Posterior vena cava (tissue), 2 donors: ENCODE measurements at regions not wholly inside any gene's neighbourhood (a gene's known extent, or its start where the extent isn't known, plus 50 kb on each side); places are given as distances from the start of the nearest gene placed in this dataset.

Experiments
- DNase-seq: peaks from one replicate; pipeline ENCODE4 v3.0.0-alpha.2; 2020; ENCODE audit warnings: low spot score
- intact Hi-C, 2 donors: fragments of 100-400 bp; cut with DNase I; formaldehyde crosslinking; loops; one replicate each; pipeline versions ENCODE4 v1.14.1 to v1.14.2; 2022 to 2023
- donor health status: DM: yes; HTN: yes; CAD: no.
- donor health status: DM: yes; HTN: yes; CAD: no.

GRCh38 chr4:95985051-95985450 is 145.2 kb downstream of the PDHA2 start:
- intact Hi-C loops: no loop called here

DNA sequence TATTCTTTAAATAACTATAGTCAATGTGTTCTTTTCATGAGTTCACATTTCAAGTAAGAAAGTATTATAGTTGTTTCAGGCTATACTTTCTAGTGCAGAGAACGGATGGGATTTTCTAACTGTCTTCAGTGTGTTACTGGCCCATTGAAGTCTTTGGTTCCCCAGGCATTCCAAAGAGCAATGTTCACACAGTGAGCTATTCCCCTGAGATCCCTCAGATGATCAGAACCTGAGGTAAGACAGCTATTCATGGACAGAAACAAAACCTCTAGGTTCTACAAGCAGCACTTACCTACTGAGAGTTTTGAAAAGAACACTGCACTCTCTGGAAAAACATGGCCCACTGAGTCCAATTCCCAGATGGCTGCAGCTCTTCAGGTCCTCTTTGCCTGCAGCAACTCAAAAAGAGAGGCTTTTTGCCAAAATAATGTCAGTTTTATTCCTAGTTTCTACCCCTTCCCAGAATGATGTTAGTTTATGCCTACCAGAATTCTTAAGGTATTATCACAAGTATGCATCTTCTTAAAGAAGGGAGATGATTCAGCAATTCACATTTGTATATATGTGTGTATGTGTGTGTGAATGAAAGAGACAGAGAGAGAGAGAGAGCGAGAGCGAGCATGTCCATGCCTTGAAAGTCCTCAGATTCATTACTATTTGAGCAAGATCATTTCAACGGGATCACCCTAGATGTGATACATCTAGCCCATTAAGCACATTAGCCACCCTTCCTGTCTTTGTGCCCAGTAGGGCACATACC is 146.1 kb downstream of the PDHA2 start:
- intact Hi-C loops: no loop called here
- DNase-seq: no peak

More at GRCh38 chr4:95985051-95985450, 145.2 kb downstream of the PDHA2 start:
- no peak for DNase-seq

DNA sequence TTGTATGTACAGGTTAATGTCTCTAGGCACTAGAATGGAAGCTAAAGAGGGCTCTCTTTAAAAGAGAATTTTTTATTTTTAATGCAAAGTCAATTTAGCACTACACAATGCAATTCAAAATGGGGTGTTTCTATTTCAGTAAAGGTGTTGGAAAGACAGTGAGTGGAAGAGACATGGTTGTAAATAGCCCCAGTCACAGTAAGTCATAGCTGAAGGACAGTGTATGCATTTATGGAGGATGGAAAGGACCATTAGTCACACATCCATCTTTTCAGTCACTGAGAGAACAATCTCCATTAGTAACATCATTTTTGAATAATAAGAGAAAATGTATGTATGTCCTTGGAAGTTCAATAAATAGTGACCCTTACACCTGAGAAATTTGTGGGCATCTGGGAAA is 148.0 kb downstream of the PDHA2 start:
- DNase-seq: no peak
- intact Hi-C loops: no loop called here

- no peak for DNase-seq
- intact Hi-C loops: no loop called here
Observed at GRCh38 chr4:95998311-95998710, 158.4 kb downstream of the PDHA2 start.

DNA sequence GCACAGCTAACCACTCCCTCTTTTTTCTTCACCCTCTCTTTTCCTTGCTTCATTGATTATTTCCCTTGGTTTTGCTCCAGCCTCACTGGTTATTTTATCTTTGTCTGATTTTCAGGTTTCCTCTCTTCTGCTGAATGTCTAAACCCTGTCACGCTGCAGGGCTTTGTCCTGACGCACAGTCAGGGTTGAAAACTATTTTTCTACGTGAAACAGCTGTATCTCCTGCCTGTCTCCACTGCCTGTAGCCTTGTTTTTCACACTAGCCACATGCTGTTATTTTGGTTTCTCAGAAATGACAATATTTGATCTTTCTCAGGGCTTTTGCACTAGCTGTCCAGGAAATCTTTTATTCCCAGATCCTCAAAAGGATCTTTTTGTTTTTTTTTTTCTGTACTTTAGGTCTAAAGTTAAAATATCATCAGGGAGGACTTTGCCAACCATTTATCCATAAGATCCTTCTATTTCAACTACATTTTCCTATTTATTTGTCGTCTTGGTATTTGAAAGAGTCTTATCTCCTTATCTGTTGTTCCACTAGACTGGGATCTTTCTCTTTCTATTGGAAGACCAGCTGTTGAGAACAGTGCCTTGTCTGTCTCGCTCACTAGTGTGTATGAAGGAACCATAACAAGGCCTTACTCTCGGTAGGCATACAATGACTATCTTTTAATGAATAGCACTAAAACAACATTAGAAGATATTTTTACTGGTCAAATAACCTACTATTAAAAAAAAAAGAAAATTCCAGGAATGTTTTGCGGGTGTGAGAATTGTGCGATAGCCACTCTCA is 164.3 kb downstream of the PDHA2 start:
- intact Hi-C loops: no loop called here
- DNase-seq: no peak

DNA sequence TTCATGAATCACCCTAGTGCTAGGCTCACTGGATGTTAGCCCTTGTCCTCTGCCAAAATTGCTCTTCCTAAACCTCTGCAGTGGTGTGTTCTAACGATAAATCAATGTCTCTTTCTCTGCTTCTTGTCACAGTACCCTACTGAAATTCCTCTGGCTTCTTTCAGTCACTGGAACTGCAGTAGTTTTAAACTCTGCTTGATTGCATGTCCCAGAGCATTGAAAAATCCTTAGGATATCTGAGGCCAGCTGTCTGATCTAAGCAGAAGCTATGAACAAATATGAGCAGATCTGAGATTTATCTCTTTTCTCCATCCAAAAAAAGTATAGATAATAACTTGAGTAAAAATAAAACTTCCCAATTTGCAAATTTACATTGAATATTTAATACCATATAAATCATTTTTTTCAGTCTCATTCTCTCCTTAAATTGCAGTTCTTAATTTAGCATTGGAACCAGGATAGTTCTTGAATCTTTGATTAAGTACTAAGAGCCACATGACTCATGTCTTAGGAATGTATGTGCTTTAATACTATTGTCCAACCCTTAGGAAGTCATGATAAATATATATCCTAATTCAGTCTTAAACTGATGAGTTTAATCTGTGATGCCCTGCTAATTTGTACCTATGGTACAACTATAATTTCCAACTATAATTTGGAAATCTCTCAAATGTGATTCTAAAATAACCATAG is 169.7 kb downstream of the PDHA2 start:
- no peak for DNase-seq
- intact Hi-C loops: no loop called here

DNA sequence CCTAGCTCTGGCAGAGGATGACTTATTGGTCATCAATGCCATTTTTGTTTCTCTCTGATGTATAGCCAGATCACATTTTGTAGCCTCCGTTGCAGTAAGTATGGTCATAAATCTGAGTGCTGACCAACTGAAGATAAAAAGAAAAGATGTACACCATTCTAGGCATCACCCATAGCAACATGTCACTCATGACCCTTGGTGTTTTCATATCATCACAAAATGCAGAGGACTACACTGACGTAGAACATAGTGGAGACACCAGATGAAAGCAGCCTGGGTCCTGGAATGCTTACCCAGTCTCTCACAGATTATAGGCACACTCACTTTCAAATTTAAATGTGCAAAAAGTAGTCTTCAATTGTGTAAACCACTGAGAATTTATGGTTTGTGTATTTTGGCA is 172.8 kb downstream of the PDHA2 start:
- DNase-seq: no peak
- intact Hi-C loops: no loop called here

DNA sequence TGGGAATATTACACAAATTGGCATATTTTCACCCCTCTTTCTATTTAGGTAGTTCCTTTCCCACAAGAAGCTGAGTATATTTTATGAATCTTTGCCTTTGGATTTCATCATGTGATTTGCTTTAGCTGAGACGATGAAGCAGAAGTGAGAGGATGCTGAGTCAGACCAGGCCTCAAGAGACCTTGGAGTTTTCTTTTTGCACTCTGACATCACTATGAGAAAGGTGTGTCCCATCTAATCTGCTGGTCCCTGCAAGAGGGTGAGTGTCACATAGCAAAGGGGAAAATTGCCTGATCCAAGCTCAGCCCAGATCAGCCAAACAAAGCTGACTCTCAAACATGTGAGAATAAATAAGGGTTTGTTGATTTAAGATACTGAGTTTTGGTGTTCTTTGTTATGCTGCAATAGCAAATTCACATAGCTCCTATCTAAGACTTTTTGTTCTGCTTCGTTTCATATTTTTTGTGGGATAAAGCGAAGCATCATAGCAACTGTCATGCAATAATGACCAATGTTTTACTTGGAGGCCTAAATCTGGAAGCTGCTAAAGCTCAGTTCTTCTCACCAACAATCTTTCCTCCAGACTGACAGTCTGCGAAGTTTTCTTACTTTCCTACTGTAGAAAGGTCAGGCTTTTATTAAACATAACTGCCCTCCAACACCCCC is 176.9 kb downstream of the PDHA2 start:
- intact Hi-C loops: no loop called here
- DNase-seq: no peak

DNA sequence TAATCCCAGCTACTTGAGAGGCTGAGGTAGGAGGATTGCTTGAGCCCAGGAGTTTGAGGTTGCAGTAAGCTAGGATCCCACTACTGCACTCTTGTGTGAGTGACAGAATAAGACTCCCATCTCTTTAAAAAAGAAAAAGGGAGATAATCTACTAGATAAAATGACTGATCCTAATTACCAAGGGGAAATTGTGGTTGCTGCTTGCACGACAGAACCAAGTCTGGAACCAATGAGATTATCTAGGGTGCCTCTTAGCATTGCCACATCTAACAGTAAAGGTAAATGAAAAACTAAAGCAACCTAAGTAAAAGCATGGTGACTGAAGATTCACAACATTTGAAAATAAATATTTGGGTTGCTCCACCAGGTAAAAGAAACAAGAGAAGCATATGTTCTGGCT is 185.1 kb downstream of the PDHA2 start:
- intact Hi-C loops: no loop called here
- DNase-seq: no peak

GRCh38 chr4:96035727-96036126 is 195.8 kb downstream of the PDHA2 start:
- no peak for DNase-seq
- intact Hi-C loops: loop anchor here in 1 of 2 donors (5.0 kb wide), 1 partner anchor 1288 kb away; no protein-coding TSS in a partner anchor

DNA sequence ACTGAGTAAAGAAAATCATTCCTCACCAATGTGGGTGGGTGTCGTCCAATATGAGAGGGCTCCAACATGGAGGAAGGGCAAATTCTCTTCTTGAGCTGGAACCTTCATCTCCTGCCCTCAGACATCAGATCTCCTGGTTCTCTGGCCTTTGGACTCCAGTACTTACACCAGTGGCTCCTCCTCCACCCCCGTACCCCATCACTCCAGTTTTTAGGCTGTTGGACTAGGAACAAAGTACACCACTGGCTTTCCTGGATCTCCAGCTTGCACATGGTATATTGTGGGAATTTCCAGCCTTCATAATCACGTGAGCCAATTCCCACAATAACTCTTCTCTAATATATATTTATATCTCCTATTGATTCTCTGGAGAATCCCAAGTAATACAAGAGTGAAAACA is 196.9 kb downstream of the PDHA2 start:
- intact Hi-C loops: loop anchor here in 1 of 2 donors (5.0 kb wide), 1 partner anchor 1289 kb away; no protein-coding TSS in a partner anchor
- no peak for DNase-seq

- DNase-seq: no peak
- intact Hi-C loops: loop anchor here in 1 of 2 donors (5.0 kb wide), 1 partner anchor 1290 kb away; no protein-coding TSS in a partner anchor
Observed at GRCh38 chr4:96037705-96038104, 197.8 kb downstream of the PDHA2 start.

- intact Hi-C loops: loop anchor here in 1 of 2 donors (5.0 kb wide), 1 partner anchor 1292 kb away; no protein-coding TSS in a partner anchor
- DNase-seq: no peak
Observed at GRCh38 chr4:96039217-96039616, 199.3 kb downstream of the PDHA2 start.

GRCh38 chr4:96039803-96040436 is 200.0 kb downstream of the PDHA2 start:
- DNase-seq: no peak
- intact Hi-C loops: loop anchor here in 1 of 2 donors (5.0 kb wide), 1 partner anchor 1293 kb away; no protein-coding TSS in a partner anchor

DNA sequence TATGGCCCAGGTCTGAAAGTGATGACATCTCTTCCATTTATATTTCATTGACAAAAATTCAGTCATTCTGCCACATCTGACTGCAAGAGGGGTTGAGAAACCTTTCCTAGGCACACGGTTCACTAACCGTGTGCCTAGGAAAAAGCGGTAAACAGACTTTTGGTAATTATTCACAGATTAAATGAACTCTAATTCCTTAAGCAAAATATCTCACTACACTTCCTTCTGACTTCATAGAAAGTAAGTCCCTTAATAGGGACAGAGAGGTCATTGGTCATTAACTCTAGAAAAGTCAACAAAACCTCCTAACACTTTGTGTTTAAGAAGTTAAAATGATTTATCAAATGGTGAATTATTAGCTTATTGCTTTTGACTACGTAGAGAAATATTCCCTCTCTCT is 205.1 kb downstream of the PDHA2 start:
- intact Hi-C loops: no loop called here

GRCh38 chr4:96052827-96053226 is 212.9 kb downstream of the PDHA2 start:
- no peak for DNase-seq

More for the DNA sequence above, 205.1 kb downstream of the PDHA2 start:
- no peak for DNase-seq

DNA sequence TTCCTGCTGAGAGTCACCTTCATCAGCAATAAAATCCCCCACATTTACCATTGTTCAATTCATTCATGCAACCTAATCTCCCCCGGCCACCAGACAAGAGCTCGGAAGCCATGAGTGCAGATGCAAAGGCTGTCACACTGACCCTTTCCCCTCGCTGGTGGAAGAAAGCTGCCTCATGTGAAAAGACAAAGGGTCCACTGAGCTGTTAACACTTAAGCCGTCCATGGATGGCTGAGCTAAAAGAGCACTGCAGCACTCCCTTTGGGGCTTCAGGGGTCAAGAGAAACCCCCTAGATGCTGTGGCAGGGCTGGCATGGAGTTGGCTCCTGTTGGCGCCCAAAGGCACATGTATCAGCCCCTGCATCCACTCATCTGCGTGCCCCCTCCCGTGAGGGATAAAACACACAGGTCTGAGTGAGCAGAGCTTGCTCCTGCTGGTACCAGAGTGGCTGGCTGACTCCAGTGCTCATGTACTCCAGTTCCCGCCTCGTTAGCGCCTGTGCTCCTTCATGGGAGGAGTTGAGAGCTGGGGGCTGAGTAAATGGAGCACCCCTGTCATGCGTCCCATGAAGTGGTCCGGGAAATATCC is 216.5 kb downstream of the PDHA2 start:
- no peak for DNase-seq
- intact Hi-C loops: no loop called here

More at GRCh38 chr4:96052827-96053226, 212.9 kb downstream of the PDHA2 start:
- intact Hi-C loops: no loop called here

- no peak for DNase-seq
- intact Hi-C loops: no loop called here
Observed at GRCh38 chr4:96063639-96064038, 223.7 kb downstream of the PDHA2 start.
